Heart left ventricle (tissue), 13 donors: ENCODE measurements at regions not wholly inside any gene's neighbourhood (a gene's known extent, or its start where the extent isn't known, plus 50 kb on each side); places are given as distances from the start of the nearest gene placed in this dataset.
"Not testable (repeated sequence)": the region's sequence is repeated elsewhere in the genome, so short reads cannot be mapped to it uniquely, and the experiment has no call there.

Experiments used
- POLR2A ChIP-seq, 2 donors: fragments of 450-650 bp; IDR thresholded peaks; one replicate each; pipeline ENCODE4 v1.6.1; 2017; ENCODE audit warnings: antibody characterized with exemption in 2 of 2, mild to moderate bottlenecking in 2 of 2, moderate library complexity in 2 of 2
- TF ChIP-seq, protein P1 (sequence below), 12 donors: fragments of 200-600 bp; sonication (generic) in 4 of 12; IDR thresholded peaks; one replicate each; pipeline versions ENCODE4 v1.5.0 to v1.8.0; 2018 to 2022; ENCODE audit warnings: antibody characterized with exemption in 12 of 12, mild to moderate bottlenecking in 5 of 12
- donor health status: ischemic (EF 13 %, LVEDD 7.1; RV severe dilation, severe dysfunction).
- donor health status: DM: no; HTN: yes; CAD: no.
- donor health status: DM: no; HTN: no; CAD: no.
- donor health status: ischemic (EF 25% LVEDD 6.9; RV normal size, moderate dysfunction).
- donor health status: ischemic (EF 25% LVEDD 5.7; RV mildly dilated, moderate dysfunction).
- donor health status: ischemic (EF 35%, LVEDD 5.7; RV mildly dilated, moderate dysfunction).
- donor health status: nonischemic (EF 11% LVEDD 7.7; RV severe dilation, severe dysfunction).
- donor health status: DM: yes; HTN: yes; CAD: no.
- donor health status: PGD.
- donor health status: ischemic (EF 29% LVEDD 5.4; RV normal size, mild dysfunction).
- donor health status: nonischemic (EF 23%, LVEDD 6.1; RV moderate dilation, normal function).

DNA sequence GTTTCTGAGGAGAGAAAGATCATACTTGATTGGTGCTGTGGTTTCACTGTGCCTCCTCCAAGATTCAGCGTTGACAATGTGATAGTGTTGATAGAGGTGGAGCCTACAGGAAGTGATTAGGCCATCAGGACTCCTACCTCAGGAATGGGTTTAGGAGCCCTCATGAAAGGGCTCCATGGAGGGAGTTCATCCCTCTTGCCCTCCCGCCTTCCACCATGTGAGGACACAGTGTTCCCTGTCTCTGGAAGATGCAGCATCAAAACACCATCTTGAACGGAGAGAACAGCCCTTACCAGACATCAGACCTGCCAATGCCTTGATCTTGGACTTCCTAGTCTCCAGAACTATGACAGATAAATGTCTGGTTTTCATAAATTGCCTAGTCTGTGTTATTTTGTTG lies 156.7 kb downstream of the FOXD4L6 start:
- TF ChIP-seq, protein P1, sequence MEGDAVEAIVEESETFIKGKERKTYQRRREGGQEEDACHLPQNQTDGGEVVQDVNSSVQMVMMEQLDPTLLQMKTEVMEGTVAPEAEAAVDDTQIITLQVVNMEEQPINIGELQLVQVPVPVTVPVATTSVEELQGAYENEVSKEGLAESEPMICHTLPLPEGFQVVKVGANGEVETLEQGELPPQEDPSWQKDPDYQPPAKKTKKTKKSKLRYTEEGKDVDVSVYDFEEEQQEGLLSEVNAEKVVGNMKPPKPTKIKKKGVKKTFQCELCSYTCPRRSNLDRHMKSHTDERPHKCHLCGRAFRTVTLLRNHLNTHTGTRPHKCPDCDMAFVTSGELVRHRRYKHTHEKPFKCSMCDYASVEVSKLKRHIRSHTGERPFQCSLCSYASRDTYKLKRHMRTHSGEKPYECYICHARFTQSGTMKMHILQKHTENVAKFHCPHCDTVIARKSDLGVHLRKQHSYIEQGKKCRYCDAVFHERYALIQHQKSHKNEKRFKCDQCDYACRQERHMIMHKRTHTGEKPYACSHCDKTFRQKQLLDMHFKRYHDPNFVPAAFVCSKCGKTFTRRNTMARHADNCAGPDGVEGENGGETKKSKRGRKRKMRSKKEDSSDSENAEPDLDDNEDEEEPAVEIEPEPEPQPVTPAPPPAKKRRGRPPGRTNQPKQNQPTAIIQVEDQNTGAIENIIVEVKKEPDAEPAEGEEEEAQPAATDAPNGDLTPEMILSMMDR (IDR thresholded peaks at IDR 0.05): not testable (repeated sequence)
- TF ChIP-seq POLR2A (IDR thresholded peaks at IDR 0.05): not testable (repeated sequence)
